Body of pancreas (tissue), 4 donors: ENCODE measurements at regions not wholly inside any gene's neighbourhood (a gene's known extent, or its start where the extent isn't known, plus 50 kb on each side); places are given as distances from the start of the nearest gene placed in this dataset.

Source experiments
- CTCF ChIP-seq, 7 experiments: fragments of 450-650 bp in 4 of 7; fragments of 200-600 bp in 3 of 7; sonication (generic) in 3 of 7; IDR thresholded peaks; one replicate each; pipeline ENCODE4 v1.5.1; 2016 to 2019; ENCODE audit warnings: antibody characterized with exemption in 7 of 7
- POLR2A ChIP-seq, 3 donors: fragments of 450-650 bp; IDR thresholded peaks; one replicate each; pipeline ENCODE4 v1.6.1; 2016; ENCODE audit warnings: antibody characterized with exemption in 3 of 3, mild to moderate bottlenecking in 2 of 3

- TF ChIP-seq CTCF (IDR thresholded peaks at IDR 0.05) (no peak), POLR2A (IDR thresholded peaks at IDR 0.05) (no peak)
Measured at GRCh38 chr1:193325771-193326170, 139.4 kb upstream of the B3GALT2 start.
